GM12865 (cell line): ENCODE measurements at regions not wholly inside any gene's neighbourhood (a gene's known extent, or its start where the extent isn't known, plus 50 kb on each side); places are given as distances from the start of the nearest gene placed in this dataset.

Experiments
- DNase-seq: peaks from one replicate; pipeline ENCODE4 v3.0.0; 2010; ENCODE audit warnings: low read depth
- H3K4me3 ChIP-seq: 2 replicates; pipeline ENCODE4 v1.5.1; 2011; ENCODE audit warnings: mild to moderate bottlenecking, low read depth, low read length, control low read depth
- TF ChIP-seq, protein P1 (sequence below): IDR thresholded peaks from 2 replicates; pipeline ENCODE4 v1.5.1; 2011; ENCODE audit warnings: low read length, control low read depth, low read depth, inconsistent platforms; ENCODE audit not compliant: insufficient read depth; ENCODE audit errors: missing control alignments

- H3K4me3 ChIP-seq, result no peak overlapping the region
- no peak for DNase-seq
- TF ChIP-seq, protein P1, sequence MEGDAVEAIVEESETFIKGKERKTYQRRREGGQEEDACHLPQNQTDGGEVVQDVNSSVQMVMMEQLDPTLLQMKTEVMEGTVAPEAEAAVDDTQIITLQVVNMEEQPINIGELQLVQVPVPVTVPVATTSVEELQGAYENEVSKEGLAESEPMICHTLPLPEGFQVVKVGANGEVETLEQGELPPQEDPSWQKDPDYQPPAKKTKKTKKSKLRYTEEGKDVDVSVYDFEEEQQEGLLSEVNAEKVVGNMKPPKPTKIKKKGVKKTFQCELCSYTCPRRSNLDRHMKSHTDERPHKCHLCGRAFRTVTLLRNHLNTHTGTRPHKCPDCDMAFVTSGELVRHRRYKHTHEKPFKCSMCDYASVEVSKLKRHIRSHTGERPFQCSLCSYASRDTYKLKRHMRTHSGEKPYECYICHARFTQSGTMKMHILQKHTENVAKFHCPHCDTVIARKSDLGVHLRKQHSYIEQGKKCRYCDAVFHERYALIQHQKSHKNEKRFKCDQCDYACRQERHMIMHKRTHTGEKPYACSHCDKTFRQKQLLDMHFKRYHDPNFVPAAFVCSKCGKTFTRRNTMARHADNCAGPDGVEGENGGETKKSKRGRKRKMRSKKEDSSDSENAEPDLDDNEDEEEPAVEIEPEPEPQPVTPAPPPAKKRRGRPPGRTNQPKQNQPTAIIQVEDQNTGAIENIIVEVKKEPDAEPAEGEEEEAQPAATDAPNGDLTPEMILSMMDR, result no peak
Measured at GRCh38 chr2:66122516-66122915, 312.4 kb upstream of the MEIS1 start.

GRCh38 chr2:66121946-66122345, 313.0 kb upstream of the MEIS1 start:
- H3K4me3 ChIP-seq, result no peak overlapping the region
- DNase-seq, result no peak
- TF ChIP-seq, protein P1, result no peak

DNA sequence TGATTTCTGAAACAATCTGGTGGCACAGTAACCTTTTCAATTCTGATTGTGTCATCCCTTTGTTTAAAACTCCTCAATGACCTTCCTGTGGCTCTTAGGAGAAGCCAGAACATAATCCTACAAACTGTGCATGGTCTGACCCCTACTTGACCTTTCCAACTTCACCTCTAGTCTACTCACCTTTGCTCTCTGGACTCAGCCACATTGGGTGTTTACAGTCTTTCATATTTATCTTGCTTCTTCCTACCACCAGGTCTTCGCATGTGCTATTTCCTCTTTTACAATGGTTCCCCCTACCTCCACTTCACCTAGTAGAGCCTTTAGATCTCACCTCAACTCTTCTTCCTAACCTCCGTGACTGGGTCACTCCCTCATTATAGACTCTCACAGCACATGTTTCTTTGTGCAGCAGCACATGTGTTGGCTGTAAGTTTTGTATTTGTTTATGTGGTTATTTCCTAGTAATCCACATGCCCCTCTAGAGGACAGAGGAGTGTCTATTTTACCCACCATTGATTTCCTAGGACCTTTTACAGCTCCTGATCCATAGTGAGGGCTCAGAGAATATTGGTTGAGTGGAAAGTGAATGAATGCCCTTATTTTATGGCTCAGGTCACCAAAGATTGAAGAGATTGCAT, 320.8 kb upstream of the MEIS1 start:
- TF ChIP-seq, protein P1, result no peak
- no peak for DNase-seq
- no peak overlapping the region for H3K4me3 ChIP-seq

- no peak for DNase-seq
- no peak overlapping the region for H3K4me3 ChIP-seq
- TF ChIP-seq, protein P1, result no peak
Measured at GRCh38 chr2:66111706-66112105, 323.2 kb upstream of the MEIS1 start.

GRCh38 chr2:66110608-66111007, 324.3 kb upstream of the MEIS1 start:
- H3K4me3 ChIP-seq, result no peak overlapping the region
- TF ChIP-seq, protein P1, result no peak
- no peak for DNase-seq

DNA sequence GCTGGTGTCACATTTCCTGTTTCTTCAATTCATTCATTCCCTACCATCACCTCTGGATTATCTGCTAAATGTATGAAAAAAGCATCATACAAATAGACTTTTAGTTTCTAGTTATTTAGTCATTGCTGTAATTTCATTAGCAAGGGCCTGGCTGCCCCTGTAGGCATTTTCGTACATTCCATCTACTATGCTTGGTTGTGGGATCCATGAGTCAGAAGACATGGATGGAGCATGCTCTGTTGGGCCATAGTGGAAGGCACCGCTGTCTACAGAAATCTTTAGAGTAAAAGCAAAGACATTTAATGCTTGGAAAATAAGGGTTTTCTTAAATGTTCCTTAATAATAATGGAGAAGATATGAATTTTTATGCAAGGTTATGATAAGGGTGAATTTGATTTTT, 324.8 kb upstream of the MEIS1 start:
- TF ChIP-seq, protein P1, result no peak
- no peak overlapping the region for H3K4me3 ChIP-seq
- DNase-seq, result no peak

- DNase-seq, result no peak
- TF ChIP-seq, protein P1, result no peak
- no peak overlapping the region for H3K4me3 ChIP-seq
Measured at GRCh38 chr2:66109419-66109818, 325.5 kb upstream of the MEIS1 start.
